HEK293 (cell line): ENCODE measurements at regions not wholly inside any gene's neighbourhood (a gene's known extent, or its start where the extent isn't known, plus 50 kb on each side); places are given as distances from the start of the nearest gene placed in this dataset.

ENCODE experiments used
- CTCF ChIA-PET: fragments of 350-600 bp; formaldehyde crosslinking; extraction: SDS; loops from one replicate; lab custom pipeline; 2021; ENCODE audit warnings: antibody characterized with exemption; lab: Yijun Ruan, JAX
- POLR2A ChIA-PET: fragments of 300-600 bp; formaldehyde crosslinking; extraction: SDS; loops from one replicate; lab custom pipeline; 2020; ENCODE audit warnings: antibody characterized with exemption, inconsistent platforms; lab: Yijun Ruan, JAX
- H3K27ac ChIP-seq: fragments of 200-500 bp; sonication (Bioruptor generic); 2 replicates; pipeline ENCODE4 v1.5.1; 2014; ENCODE audit warnings: low read depth, low read length, control low read depth, inconsistent platforms; ENCODE audit errors: extremely low read depth
- H3K36me3 ChIP-seq, 2 experiments: fragments of 200-500 bp in 1 of 2; sonication (Bioruptor generic) in 1 of 2; 1 replicate in 1 of 2; 2 replicates in 1 of 2; pipeline ENCODE4 v1.5.1; 2014 to 2017; ENCODE audit warnings: inconsistent platforms in 2 of 2, low read length in 2 of 2; ENCODE audit not compliant: control insufficient read depth in 2 of 2, insufficient read depth in 1 of 2
- H3K4me1 ChIP-seq: fragments of 200-500 bp; sonication (Bioruptor generic); 2 replicates; pipeline ENCODE4 v1.5.1; 2014; ENCODE audit warnings: mild to moderate bottlenecking, low read length, inconsistent platforms; ENCODE audit not compliant: control insufficient read depth, insufficient read depth
- H3K4me3 ChIP-seq: 2 replicates; pipeline ENCODE4 v1.5.1; 2011; ENCODE audit warnings: low read depth, mild to moderate bottlenecking, control low read depth, low read length, moderate library complexity
- H3K9me3 ChIP-seq: fragments of 200-500 bp; sonication (Bioruptor generic); 2 replicates; pipeline ENCODE4 v1.5.1; 2014; ENCODE audit warnings: low read depth, low read length, inconsistent platforms; ENCODE audit not compliant: control insufficient read depth, insufficient read depth
- GLIS2 ChIP-seq: fragments of 450-650 bp; formaldehyde crosslinking; IDR thresholded peaks from 2 replicates; pipeline ENCODE4 v1.5.1; 2016; ENCODE audit warnings: missing biosample characterization, missing genetic modification characterization
- HOXC10 ChIP-seq: sonication (generic); formaldehyde crosslinking; IDR thresholded peaks from 2 replicates; pipeline ENCODE4 v1.8.1; 2023; ENCODE audit warnings: mild to moderate bottlenecking, missing genetic modification reagents
- HOXD13 ChIP-seq: sonication (generic); formaldehyde crosslinking; IDR thresholded peaks from 2 replicates; pipeline ENCODE4 v1.8.0; 2022; ENCODE audit warnings: missing genetic modification reagents, borderline replicate concordance
- KLF1 ChIP-seq: fragments of 450-650 bp; formaldehyde crosslinking; IDR thresholded peaks from 2 replicates; pipeline ENCODE4 v1.5.1; 2016; ENCODE audit warnings: missing biosample characterization, missing genetic modification characterization
- KLF10 ChIP-seq: fragments of 450-650 bp; IDR thresholded peaks from 2 replicates; pipeline ENCODE4 v1.5.1; 2018; ENCODE audit warnings: missing biosample characterization, mild to moderate bottlenecking, missing genetic modification characterization
- KLF17 ChIP-seq: fragments of 450-650 bp; formaldehyde crosslinking; IDR thresholded peaks from 2 replicates; pipeline ENCODE4 v1.5.1; 2016; ENCODE audit warnings: missing biosample characterization, missing genetic modification characterization
- PRDM6 ChIP-seq: fragments of 450-650 bp; formaldehyde crosslinking; IDR thresholded peaks from 2 replicates; pipeline ENCODE4 v1.5.1; 2017; ENCODE audit warnings: missing biosample characterization, missing genetic modification characterization
- WT1 ChIP-seq: fragments of 450-650 bp; formaldehyde crosslinking; IDR thresholded peaks from 2 replicates; pipeline ENCODE4 v1.5.1; 2016; ENCODE audit warnings: missing biosample characterization, missing genetic modification characterization
- ZBTB21 ChIP-seq: fragments of 450-650 bp; formaldehyde crosslinking; IDR thresholded peaks from 2 replicates; pipeline ENCODE4 v1.5.1; 2017; ENCODE audit warnings: missing biosample characterization, missing genetic modification characterization
- ZBTB7A ChIP-seq: fragments of 450-650 bp; formaldehyde crosslinking; IDR thresholded peaks from 2 replicates; pipeline ENCODE4 v1.5.1; 2016; ENCODE audit warnings: low read depth, missing biosample characterization, missing genetic modification characterization
- ZNF10 ChIP-seq: fragments of 450-650 bp; formaldehyde crosslinking; IDR thresholded peaks from 2 replicates; pipeline ENCODE4 v1.5.1; 2017; ENCODE audit warnings: missing biosample characterization, missing genetic modification characterization
- ZNF404 ChIP-seq: fragments of 450-650 bp; formaldehyde crosslinking; IDR thresholded peaks from 2 replicates; pipeline ENCODE4 v1.5.1; 2017; ENCODE audit warnings: missing biosample characterization, missing genetic modification characterization
- ZNF561 ChIP-seq: fragments of 450-650 bp; IDR thresholded peaks from 2 replicates; pipeline ENCODE4 v1.5.1; 2018; ENCODE audit warnings: missing biosample characterization, missing genetic modification characterization, borderline replicate concordance
- ZNF658 ChIP-seq: fragments of 450-650 bp; formaldehyde crosslinking; IDR thresholded peaks from 2 replicates; pipeline ENCODE4; 2016; ENCODE audit warnings: missing biosample characterization, missing genetic modification characterization
- ZNF664 ChIP-seq: fragments of 450-650 bp; formaldehyde crosslinking; IDR thresholded peaks from 2 replicates; pipeline ENCODE4 v1.5.1; 2016; ENCODE audit warnings: missing biosample characterization, missing genetic modification characterization
- ZNF747 ChIP-seq: fragments of 450-650 bp; formaldehyde crosslinking; IDR thresholded peaks from 2 replicates; pipeline ENCODE4 v1.5.1; 2016; ENCODE audit warnings: missing biosample characterization, missing genetic modification characterization
- ZNF777 ChIP-seq: fragments of 450-650 bp; formaldehyde crosslinking; IDR thresholded peaks from 2 replicates; pipeline ENCODE4 v1.5.1; 2017; ENCODE audit warnings: missing biosample characterization, missing genetic modification characterization, borderline replicate concordance
- TF ChIP-seq, protein P1 (sequence below): fragments of 450-650 bp; formaldehyde crosslinking; IDR thresholded peaks from 2 replicates; pipeline ENCODE4 v1.5.1; 2016; ENCODE audit warnings: missing biosample characterization, missing genetic modification characterization
- TF ChIP-seq, protein P2 (sequence below): fragments of 450-650 bp; formaldehyde crosslinking; IDR thresholded peaks from 2 replicates; pipeline ENCODE4 v1.5.1; 2017; ENCODE audit warnings: missing biosample characterization, missing genetic modification characterization
- TF ChIP-seq, protein P3 (sequence below): sonication (generic); formaldehyde crosslinking; IDR thresholded peaks from 2 replicates; pipeline ENCODE4 v1.8.1; 2022; ENCODE audit warnings: mild to moderate bottlenecking, moderate library complexity, missing genetic modification reagents

DNA sequence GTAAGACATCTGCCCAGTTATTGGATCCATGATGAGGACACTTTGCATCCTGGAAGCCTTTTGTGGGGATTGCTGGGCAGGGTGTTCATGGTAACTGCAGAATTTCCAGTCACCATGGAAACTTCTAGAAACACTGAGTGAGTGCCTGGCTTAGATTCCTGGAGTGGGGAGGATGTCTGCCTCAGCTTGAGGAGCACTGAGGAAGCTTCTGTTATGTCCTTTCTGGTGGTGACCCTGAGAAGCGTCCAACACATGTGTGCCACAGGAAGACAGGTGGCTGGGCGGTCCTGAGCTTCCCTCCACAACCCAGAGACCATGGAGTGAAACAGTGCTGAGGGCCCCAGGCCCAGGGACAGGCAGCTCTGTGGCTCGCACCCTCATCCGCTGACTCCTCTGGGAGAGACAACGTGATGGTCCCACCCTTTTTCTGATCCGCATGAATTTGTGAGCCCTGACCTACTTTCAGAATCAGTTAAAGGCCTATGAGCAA, 191.8 kb upstream of the CXCL12 start:
- no peaks in the 10 kb centered on the region for H3K9me3 ChIP-seq
- no peak overlapping the region for H3K27ac ChIP-seq
- POLR2A ChIA-PET = no interaction called here
- no peak overlapping the region for H3K4me3 ChIP-seq
- CTCF ChIA-PET = no interaction called here
- no peaks in the 10 kb centered on the region for H3K36me3 ChIP-seq
- H3K4me1 ChIP-seq = no peaks in the 10 kb centered on the region
- TF ChIP-seq HOXC10 = no peak
- no peak for TF ChIP-seq ZNF10 (tag by site-specific recombination)
- no peak for TF ChIP-seq ZNF658
- TF ChIP-seq, protein P1, sequence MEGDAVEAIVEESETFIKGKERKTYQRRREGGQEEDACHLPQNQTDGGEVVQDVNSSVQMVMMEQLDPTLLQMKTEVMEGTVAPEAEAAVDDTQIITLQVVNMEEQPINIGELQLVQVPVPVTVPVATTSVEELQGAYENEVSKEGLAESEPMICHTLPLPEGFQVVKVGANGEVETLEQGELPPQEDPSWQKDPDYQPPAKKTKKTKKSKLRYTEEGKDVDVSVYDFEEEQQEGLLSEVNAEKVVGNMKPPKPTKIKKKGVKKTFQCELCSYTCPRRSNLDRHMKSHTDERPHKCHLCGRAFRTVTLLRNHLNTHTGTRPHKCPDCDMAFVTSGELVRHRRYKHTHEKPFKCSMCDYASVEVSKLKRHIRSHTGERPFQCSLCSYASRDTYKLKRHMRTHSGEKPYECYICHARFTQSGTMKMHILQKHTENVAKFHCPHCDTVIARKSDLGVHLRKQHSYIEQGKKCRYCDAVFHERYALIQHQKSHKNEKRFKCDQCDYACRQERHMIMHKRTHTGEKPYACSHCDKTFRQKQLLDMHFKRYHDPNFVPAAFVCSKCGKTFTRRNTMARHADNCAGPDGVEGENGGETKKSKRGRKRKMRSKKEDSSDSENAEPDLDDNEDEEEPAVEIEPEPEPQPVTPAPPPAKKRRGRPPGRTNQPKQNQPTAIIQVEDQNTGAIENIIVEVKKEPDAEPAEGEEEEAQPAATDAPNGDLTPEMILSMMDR (tag by site-specific recombination) = no peak
- TF ChIP-seq, protein P2, sequence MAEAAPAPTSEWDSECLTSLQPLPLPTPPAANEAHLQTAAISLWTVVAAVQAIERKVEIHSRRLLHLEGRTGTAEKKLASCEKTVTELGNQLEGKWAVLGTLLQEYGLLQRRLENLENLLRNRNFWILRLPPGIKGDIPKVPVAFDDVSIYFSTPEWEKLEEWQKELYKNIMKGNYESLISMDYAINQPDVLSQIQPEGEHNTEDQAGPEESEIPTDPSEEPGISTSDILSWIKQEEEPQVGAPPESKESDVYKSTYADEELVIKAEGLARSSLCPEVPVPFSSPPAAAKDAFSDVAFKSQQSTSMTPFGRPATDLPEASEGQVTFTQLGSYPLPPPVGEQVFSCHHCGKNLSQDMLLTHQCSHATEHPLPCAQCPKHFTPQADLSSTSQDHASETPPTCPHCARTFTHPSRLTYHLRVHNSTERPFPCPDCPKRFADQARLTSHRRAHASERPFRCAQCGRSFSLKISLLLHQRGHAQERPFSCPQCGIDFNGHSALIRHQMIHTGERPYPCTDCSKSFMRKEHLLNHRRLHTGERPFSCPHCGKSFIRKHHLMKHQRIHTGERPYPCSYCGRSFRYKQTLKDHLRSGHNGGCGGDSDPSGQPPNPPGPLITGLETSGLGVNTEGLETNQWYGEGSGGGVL (tag by site-specific recombination) = no peak
- no peak for TF ChIP-seq KLF1 (tag by site-specific recombination)
- no peak for TF ChIP-seq ZBTB7A (tag by site-specific recombination)
- TF ChIP-seq HOXD13 = no peak
- TF ChIP-seq KLF10 (tag by site-specific recombination) = no peak
- TF ChIP-seq, protein P3, sequence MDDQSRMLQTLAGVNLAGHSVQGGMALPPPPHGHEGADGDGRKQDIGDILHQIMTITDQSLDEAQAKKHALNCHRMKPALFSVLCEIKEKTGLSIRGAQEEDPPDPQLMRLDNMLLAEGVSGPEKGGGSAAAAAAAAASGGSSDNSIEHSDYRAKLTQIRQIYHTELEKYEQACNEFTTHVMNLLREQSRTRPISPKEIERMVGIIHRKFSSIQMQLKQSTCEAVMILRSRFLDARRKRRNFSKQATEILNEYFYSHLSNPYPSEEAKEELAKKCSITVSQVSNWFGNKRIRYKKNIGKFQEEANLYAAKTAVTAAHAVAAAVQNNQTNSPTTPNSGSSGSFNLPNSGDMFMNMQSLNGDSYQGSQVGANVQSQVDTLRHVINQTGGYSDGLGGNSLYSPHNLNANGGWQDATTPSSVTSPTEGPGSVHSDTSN = no peak
- no peak for TF ChIP-seq ZNF664 (tag by site-specific recombination)
- no peak for TF ChIP-seq GLIS2 (tag by site-specific recombination)
- TF ChIP-seq ZNF777 (tag by site-specific recombination) = no peak
- TF ChIP-seq, all 188 proteins: peak for 0

DNA sequence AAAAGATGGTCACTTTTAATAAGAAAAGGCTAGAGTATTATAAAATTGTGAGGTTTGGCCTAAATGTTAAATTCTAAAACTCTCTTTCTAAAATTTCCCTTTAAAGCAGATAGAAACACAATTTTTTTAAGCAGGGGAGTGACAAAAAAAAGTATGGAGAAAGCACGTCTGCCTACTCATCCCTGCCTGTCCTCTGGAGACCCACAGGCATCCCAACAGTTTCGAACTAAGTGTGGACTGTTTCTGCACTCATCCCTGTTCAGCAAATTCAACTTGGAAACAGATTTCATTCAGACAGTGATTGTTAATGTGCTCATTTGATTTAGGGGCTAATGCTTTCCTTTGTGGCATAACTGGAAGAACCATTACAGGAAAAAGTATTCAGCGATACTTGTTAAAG, 192.6 kb upstream of the CXCL12 start:
- Histone ChIP-seq H3K36me3 (no peaks in the 10 kb centered on the region), H3K4me1 (no peaks in the 10 kb centered on the region)
- POLR2A ChIA-PET = no interaction called here
- TF ChIP-seq, protein P3 = no peak
- TF ChIP-seq ZNF10 (tag by site-specific recombination) (no peak), KLF17 (no peak), ZNF404 (no peak), ZBTB21 (tag by site-specific recombination) (no peak), ZNF561 (tag by site-specific recombination) (no peak), WT1 (tag by site-specific recombination) (no peak), ZNF747 (tag by site-specific recombination) (no peak), PRDM6 (tag by site-specific recombination) (no peak)
- TF ChIP-seq, all 188 proteins: peak for 0
- CTCF ChIA-PET = no interaction called here
- no peak overlapping the region for H3K4me3 ChIP-seq
- H3K9me3 ChIP-seq = no peaks in the 10 kb centered on the region
- no peak overlapping the region for H3K27ac ChIP-seq
